T-helper 2 cell treated with Interferon-gamma antibody and Interleukin-4, amounts not matched to agents 5 μg/mL and 100 μg/mL, for 36 hours (primary cell): ENCODE measurements at regions not wholly inside any gene's neighbourhood (a gene's known extent, or its start where the extent isn't known, plus 50 kb on each side); places are given as distances from the start of the nearest gene placed in this dataset.

ENCODE experiments used
- DNase-seq: peaks from one replicate; pipeline ENCODE4 v3.0.0; 2021; ENCODE audit warnings: low spot score
- H3K27ac Mint-ChIP-seq: one replicate; pipeline ENCODE4 v1.8.0; 2021; ENCODE audit warnings: mild to moderate bottlenecking, mixed read lengths
- H3K27me3 Mint-ChIP-seq: one replicate; pipeline ENCODE4 v1.8.0; 2021; ENCODE audit warnings: low read depth, mixed read lengths
- H3K36me3 Mint-ChIP-seq: one replicate; pipeline ENCODE4 v1.8.0; 2021; ENCODE audit warnings: low read depth, mixed read lengths
- H3K4me1 Mint-ChIP-seq: one replicate; pipeline ENCODE4 v1.8.0; 2021; ENCODE audit warnings: low read depth, mixed read lengths
- H3K4me3 Mint-ChIP-seq: one replicate; pipeline ENCODE4 v1.8.0; 2022; ENCODE audit warnings: mild to moderate bottlenecking, moderate library complexity, mixed read lengths
- H3K9me3 Mint-ChIP-seq: one replicate; pipeline ENCODE4 v1.8.0; 2021; ENCODE audit warnings: mixed read lengths

DNA sequence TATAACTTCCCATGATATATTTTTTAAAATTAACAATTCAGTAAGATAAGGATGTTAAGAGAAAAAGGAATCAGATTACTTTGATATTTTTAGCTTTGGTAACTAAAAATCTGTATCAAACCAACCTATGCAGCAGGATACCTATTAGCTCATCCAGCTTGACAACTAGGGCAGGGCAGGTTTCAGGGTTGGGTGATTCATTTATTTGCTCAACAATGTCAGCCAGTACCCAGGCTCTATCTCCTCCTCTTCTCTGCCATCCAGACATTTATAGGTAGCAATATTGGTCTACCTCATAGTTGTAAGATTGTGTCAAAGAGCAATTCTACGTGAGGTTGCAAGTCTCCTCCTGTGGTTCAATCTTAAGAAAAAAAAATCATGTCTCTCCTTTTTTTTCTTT is 421.9 kb downstream of the ANKRD50 start:
- no peaks in the 10 kb centered on the region for H3K9me3 Mint-ChIP-seq
- no peaks in the 10 kb centered on the region for H3K36me3 Mint-ChIP-seq
- H3K27ac Mint-ChIP-seq: no peak overlapping the region
- no peak for DNase-seq
- no peaks in the 10 kb centered on the region for H3K27me3 Mint-ChIP-seq
- no peaks in the 10 kb centered on the region for H3K4me1 Mint-ChIP-seq
- no peak overlapping the region for H3K4me3 Mint-ChIP-seq

DNA sequence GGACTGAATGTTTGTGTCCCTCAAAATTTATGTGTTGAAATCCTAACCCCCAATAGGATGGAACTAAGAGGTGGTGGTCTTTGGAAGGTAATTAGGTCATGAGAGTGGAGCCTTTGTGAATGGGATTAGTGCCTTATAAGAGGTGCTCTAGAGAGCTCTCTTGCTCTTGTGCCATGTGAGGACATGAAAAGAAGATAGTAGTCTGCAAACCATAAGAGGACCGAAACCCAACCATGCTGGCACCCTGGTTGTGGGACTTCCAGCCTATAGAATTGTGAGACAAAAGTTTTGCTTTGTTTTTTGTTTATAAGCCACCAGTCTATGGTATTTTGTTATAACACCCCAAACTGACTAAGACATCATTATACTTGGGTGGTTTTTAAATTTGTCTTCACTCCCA is 417.1 kb downstream of the ANKRD50 start:
- DNase-seq: no peak
- Mint-ChIP-seq H3K27ac (no peak overlapping the region), H3K36me3 (no peaks in the 10 kb centered on the region), H3K4me1 (no peaks in the 10 kb centered on the region), H3K9me3 (no peaks in the 10 kb centered on the region), H3K27me3 (no peaks in the 10 kb centered on the region), H3K4me3 (no peak overlapping the region)

DNA sequence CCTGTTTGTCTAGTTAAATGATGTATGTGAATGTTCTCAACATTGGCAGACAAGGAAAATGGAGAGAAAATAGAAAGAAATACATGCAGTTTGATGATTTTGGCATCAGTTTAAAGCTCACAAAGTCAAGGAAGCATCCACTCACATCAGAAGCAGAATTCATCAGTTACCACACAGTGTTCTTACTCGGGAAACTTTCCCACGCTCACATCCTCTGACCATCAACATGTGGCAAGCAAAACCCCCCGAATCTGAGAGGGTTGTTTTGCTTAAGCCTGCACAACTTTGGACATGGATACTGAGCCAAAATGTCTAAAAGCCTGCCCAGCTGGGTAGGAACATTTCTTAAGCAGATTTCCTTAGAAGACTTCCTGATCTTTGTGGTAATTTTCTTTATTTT is 407.6 kb downstream of the ANKRD50 start:
- Mint-ChIP-seq H3K27me3 (no peaks in the 10 kb centered on the region), H3K27ac (no peak overlapping the region), H3K36me3 (no peaks in the 10 kb centered on the region), H3K4me3 (no peak overlapping the region), H3K4me1 (no peaks in the 10 kb centered on the region), H3K9me3 (no peaks in the 10 kb centered on the region)
- DNase-seq: no peak

- H3K4me1 Mint-ChIP-seq: no peaks in the 10 kb centered on the region
- no peaks in the 10 kb centered on the region for H3K36me3 Mint-ChIP-seq
- no peak for DNase-seq
- no peak overlapping the region for H3K27ac Mint-ChIP-seq
- H3K4me3 Mint-ChIP-seq: no peak overlapping the region
- no peaks in the 10 kb centered on the region for H3K27me3 Mint-ChIP-seq
- no peaks in the 10 kb centered on the region for H3K9me3 Mint-ChIP-seq
Measured at GRCh38 chr4:124306352-124306751, 406.2 kb downstream of the ANKRD50 start.

DNA sequence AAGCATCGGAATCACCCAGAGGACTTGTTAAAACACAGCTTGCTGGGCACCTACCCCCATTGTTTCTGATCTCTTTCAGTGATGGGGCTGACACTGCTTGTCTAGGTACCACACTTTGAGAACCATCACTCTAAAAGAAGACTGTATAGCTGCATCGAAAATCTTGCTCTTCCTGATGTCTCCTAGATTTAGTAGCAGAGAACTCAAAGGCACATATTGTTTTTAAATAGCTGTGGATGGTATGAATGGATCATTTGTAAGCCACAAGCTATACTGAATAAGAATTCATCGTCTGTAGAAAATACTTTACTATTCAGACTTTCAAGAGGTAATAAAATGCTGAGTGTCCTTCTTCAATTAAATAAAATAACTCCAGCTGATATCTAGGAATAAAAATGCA is 405.4 kb downstream of the ANKRD50 start:
- Mint-ChIP-seq H3K9me3 (no peaks in the 10 kb centered on the region), H3K27ac (no peak overlapping the region), H3K36me3 (no peaks in the 10 kb centered on the region), H3K4me1 (no peaks in the 10 kb centered on the region), H3K4me3 (no peak overlapping the region), H3K27me3 (no peaks in the 10 kb centered on the region)
- no peak for DNase-seq

GRCh38 chr4:124318292-124318691 is 394.2 kb downstream of the ANKRD50 start:
- Mint-ChIP-seq H3K36me3 (no peaks in the 10 kb centered on the region), H3K9me3 (no peaks in the 10 kb centered on the region), H3K27me3 (peaks cover 3% of the 10 kb centered on the region), H3K27ac (no peak overlapping the region), H3K4me1 (no peaks in the 10 kb centered on the region), H3K4me3 (no peak overlapping the region)
- DNase-seq: no peak

- H3K36me3 Mint-ChIP-seq: no peaks in the 10 kb centered on the region
- no peak for DNase-seq
Measured at GRCh38 chr4:124321364-124321763, 391.2 kb downstream of the ANKRD50 start.

GRCh38 chr4:124322234-124323065 is 390.1 kb downstream of the ANKRD50 start:
- Mint-ChIP-seq H3K36me3 (no peaks in the 10 kb centered on the region), H3K27ac (no peak overlapping the region), H3K4me1 (no peaks in the 10 kb centered on the region), H3K4me3 (no peak overlapping the region), H3K27me3 (peaks cover 3% of the 10 kb centered on the region), H3K9me3 (no peaks in the 10 kb centered on the region)
- no peak for DNase-seq

More at GRCh38 chr4:124321364-124321763, 391.2 kb downstream of the ANKRD50 start:
- Mint-ChIP-seq H3K4me1 (no peaks in the 10 kb centered on the region), H3K27ac (no peak overlapping the region), H3K9me3 (no peaks in the 10 kb centered on the region), H3K4me3 (no peak overlapping the region), H3K27me3 (peaks cover 3% of the 10 kb centered on the region)

DNA sequence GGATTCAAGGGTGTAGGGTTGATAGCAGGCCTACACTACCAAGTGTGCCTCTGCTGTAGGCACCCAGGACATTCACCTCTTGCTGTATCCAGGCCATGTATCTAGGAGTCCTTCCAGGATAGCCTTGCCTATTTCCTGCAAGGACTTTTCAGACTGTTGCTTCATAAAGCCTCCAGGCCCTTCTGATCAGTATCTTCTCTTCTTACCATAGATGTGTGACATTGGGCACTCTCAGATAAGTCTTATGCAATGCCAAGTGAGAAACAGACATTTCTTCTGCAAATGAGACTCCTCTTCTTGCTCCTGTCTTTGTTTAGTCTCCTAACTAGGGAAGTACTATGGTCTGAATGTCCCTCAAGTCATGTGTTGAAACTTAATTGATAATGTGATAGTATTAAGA is 386.8 kb downstream of the ANKRD50 start:
- H3K27me3 Mint-ChIP-seq: no peaks in the 10 kb centered on the region
- H3K4me1 Mint-ChIP-seq: no peaks in the 10 kb centered on the region
- H3K36me3 Mint-ChIP-seq: no peaks in the 10 kb centered on the region
- no peaks in the 10 kb centered on the region for H3K9me3 Mint-ChIP-seq
- no peak overlapping the region for H3K4me3 Mint-ChIP-seq
- DNase-seq: no peak
- no peak overlapping the region for H3K27ac Mint-ChIP-seq

DNA sequence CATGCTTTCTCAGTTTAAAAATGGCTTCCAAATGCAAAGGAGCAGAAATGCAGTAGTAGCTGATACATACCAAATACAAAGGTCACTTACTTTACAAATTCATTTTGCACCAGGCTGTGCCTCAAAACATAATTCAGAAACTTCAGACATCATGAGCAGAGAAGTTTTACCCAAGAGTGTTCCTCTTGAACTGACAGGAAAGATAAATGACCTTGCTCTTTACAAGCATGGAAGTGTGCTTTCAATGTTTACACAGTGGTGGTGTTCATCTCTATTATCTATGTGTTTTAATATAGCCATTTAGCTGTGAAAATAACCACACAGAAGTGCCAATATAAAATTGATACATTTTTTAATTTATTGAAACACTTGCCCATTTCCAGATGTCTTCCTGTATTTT is 383.4 kb downstream of the ANKRD50 start:
- H3K36me3 Mint-ChIP-seq: no peaks in the 10 kb centered on the region
- H3K27ac Mint-ChIP-seq: no peak overlapping the region
- no peak overlapping the region for H3K4me3 Mint-ChIP-seq
- H3K4me1 Mint-ChIP-seq: no peaks in the 10 kb centered on the region
- no peaks in the 10 kb centered on the region for H3K9me3 Mint-ChIP-seq
- H3K27me3 Mint-ChIP-seq: no peaks in the 10 kb centered on the region
- no peak for DNase-seq

GRCh38 chr4:124330045-124330444 is 382.5 kb downstream of the ANKRD50 start:
- Mint-ChIP-seq H3K27me3 (no peaks in the 10 kb centered on the region), H3K9me3 (no peaks in the 10 kb centered on the region), H3K4me1 (no peaks in the 10 kb centered on the region), H3K27ac (no peak overlapping the region), H3K36me3 (no peaks in the 10 kb centered on the region), H3K4me3 (no peak overlapping the region)
- DNase-seq: no peak

DNA sequence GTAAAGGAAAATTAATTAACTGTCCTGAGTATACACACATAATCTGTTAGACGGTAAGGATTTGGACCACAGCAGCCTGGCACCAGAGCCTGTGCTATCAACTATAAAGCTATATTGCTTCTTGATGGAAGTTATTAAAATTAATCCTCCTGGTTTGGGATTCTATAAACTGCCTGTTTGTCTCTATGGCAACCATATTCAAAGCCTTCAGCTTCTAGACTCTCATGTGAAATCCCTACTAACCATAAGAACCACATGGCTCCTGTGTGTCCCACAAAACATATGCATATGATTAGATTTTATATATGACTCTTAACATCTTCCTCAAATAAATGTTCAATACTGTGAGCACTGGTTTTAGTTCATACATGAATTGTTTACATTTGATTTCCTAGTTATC is 380.8 kb downstream of the ANKRD50 start:
- no peaks in the 10 kb centered on the region for H3K27me3 Mint-ChIP-seq
- no peak for DNase-seq
- H3K27ac Mint-ChIP-seq: no peak overlapping the region
- H3K4me3 Mint-ChIP-seq: no peak overlapping the region
- H3K9me3 Mint-ChIP-seq: no peaks in the 10 kb centered on the region
- no peaks in the 10 kb centered on the region for H3K36me3 Mint-ChIP-seq
- no peaks in the 10 kb centered on the region for H3K4me1 Mint-ChIP-seq

DNA sequence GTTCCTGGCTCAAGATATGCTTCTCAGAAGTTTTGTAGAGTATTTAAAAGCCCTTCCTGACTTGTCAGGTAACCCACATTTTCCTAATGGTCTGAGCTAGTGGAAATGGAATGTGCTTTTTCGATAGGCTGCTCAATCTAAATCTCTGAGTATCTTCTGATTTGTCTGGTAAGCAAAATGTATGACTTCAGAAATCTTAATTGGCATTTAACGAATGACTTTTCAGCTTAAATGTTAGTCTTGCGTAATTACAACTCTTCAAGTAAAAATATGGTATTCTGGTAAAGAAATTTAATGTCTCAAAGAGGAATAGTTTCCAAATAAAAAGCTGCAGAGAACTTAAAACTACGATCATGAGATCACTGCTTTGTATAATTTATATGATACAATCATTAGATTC is 379.1 kb downstream of the ANKRD50 start:
- DNase-seq: no peak
- H3K27ac Mint-ChIP-seq: no peak overlapping the region
- no peaks in the 10 kb centered on the region for H3K4me1 Mint-ChIP-seq
- no peaks in the 10 kb centered on the region for H3K9me3 Mint-ChIP-seq
- H3K36me3 Mint-ChIP-seq: no peaks in the 10 kb centered on the region
- H3K27me3 Mint-ChIP-seq: no peaks in the 10 kb centered on the region
- H3K4me3 Mint-ChIP-seq: no peak overlapping the region

DNA sequence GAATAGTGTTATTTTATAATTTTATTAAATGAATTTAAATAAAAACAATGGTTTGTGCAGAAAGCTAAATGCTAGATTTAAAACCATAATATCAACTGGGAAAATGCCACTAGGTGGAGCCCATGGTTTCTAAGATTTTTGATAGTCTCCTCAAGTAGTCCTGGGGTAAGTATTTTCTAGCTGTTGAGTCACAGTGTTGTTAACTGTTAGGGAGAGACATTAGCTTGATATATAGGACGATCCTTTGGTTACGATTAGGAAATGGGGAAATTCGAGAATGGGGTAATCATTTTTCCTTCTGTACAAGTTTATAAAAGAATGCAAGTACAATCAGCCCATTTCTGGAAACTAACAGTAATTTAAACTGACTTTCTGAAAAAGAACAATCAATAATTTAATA is 378.4 kb downstream of the ANKRD50 start:
- H3K36me3 Mint-ChIP-seq: no peaks in the 10 kb centered on the region
- H3K27me3 Mint-ChIP-seq: no peaks in the 10 kb centered on the region
- no peaks in the 10 kb centered on the region for H3K4me1 Mint-ChIP-seq
- H3K27ac Mint-ChIP-seq: no peak overlapping the region
- DNase-seq: no peak
- no peaks in the 10 kb centered on the region for H3K9me3 Mint-ChIP-seq
- no peak overlapping the region for H3K4me3 Mint-ChIP-seq

DNA sequence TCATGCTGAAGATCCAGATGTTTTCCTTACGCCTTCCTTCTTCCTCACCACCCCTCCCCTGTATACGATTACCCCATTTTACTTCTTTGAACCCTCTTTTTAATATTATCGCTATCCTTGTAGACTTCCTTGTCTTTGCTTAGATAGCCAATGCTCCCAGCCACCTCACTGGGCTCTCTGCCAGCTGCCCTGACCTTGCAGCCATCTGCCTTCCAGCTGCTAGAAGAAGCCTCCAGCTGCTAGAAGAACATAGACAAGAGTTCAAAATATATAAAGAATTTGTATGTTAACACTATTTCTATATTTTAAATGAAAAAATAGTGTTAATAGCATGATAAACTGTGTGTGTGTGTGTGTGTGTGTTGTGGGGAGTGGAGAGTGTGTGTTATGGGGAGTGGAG is 374.7 kb downstream of the ANKRD50 start:
- Mint-ChIP-seq H3K9me3 (no peaks in the 10 kb centered on the region), H3K27me3 (no peaks in the 10 kb centered on the region), H3K4me3 (no peak overlapping the region), H3K4me1 (no peaks in the 10 kb centered on the region), H3K27ac (no peak overlapping the region), H3K36me3 (no peaks in the 10 kb centered on the region)
- DNase-seq: no peak
